ENCODE measurements at regions not wholly inside any gene's neighbourhood (a gene's known extent, or its start where the extent isn't known, plus 50 kb on each side); places are given as distances from the start of the nearest gene placed in this dataset.

GRCh38 chr15:38905632-38906031 lies 341.0 kb upstream of the RASGRP1 start:
- no peaks in the 10 kb centered on the region for H3K27me3 ChIP-seq
- no peaks in the 10 kb centered on the region for H3K4me1 ChIP-seq
- no peak for TF ChIP-seq POLR2A (IDR thresholded peaks at IDR 0.05)
- no peak for TF ChIP-seq CTCF (IDR thresholded peaks at IDR 0.05 in 4 of 5, conservative IDR thresholded peaks at IDR 0.05 in 1 of 5)
- intact Hi-C loops (cut with DNase I; ENCODE audit: low total_unique reads) (no loop called here), in situ Hi-C loops (cut with MboI; ENCODE audit: low sequenced_read_pairs in 4 of 4) (no loop called here)
- H3K9me3 ChIP-seq, result no peaks in the 10 kb centered on the region
- H3K27ac ChIP-seq, result no peak overlapping the region
- no peaks in the 10 kb centered on the region for H3K36me3 ChIP-seq
- no peak overlapping the region for H3K4me3 ChIP-seq
- DNase-seq, result no peak
- no peak for ATAC-seq

GRCh38 chr15:38920966-38921365 lies 356.4 kb upstream of the RASGRP1 start:
- in situ Hi-C loops (cut with MboI; ENCODE audit: low sequenced_read_pairs in 4 of 4), result no loop called here
- DNase-seq, result no peak
- no peak for TF ChIP-seq POLR2A (IDR thresholded peaks at IDR 0.05)
- TF ChIP-seq CTCF (IDR thresholded peaks at IDR 0.05 in 4 of 5, conservative IDR thresholded peaks at IDR 0.05 in 1 of 5), result no peak

GRCh38 chr15:38921471-38921870 lies 356.9 kb upstream of the RASGRP1 start:
- no peak for TF ChIP-seq CTCF (IDR thresholded peaks at IDR 0.05 in 4 of 5, conservative IDR thresholded peaks at IDR 0.05 in 1 of 5)
- ATAC-seq (no peak), DNase-seq (no peak)
- no peaks in the 10 kb centered on the region for H3K9me3 ChIP-seq
- H3K27me3 ChIP-seq, result no peaks in the 10 kb centered on the region
- H3K36me3 ChIP-seq, result no peaks in the 10 kb centered on the region
- intact Hi-C loops (cut with DNase I; ENCODE audit: low total_unique reads) (no loop called here), in situ Hi-C loops (cut with MboI; ENCODE audit: low sequenced_read_pairs in 4 of 4) (no loop called here)
- H3K4me1 ChIP-seq, result no peaks in the 10 kb centered on the region
- H3K27ac ChIP-seq, result no peak overlapping the region
- H3K4me3 ChIP-seq, result no peak overlapping the region

More at GRCh38 chr15:38920966-38921365, 356.4 kb upstream of the RASGRP1 start:
- H3K4me3 ChIP-seq, result no peak overlapping the region
- H3K4me1 ChIP-seq, result no peaks in the 10 kb centered on the region
- H3K27ac ChIP-seq, result no peak overlapping the region
- no peaks in the 10 kb centered on the region for H3K9me3 ChIP-seq
- no peaks in the 10 kb centered on the region for H3K36me3 ChIP-seq
- intact Hi-C loops (cut with DNase I; ENCODE audit: low total_unique reads), result no loop called here
- H3K27me3 ChIP-seq, result no peaks in the 10 kb centered on the region
- ATAC-seq, result no peak

GRCh38 chr15:38928431-38928830 lies 363.8 kb upstream of the RASGRP1 start:
- TF ChIP-seq POLR2A (IDR thresholded peaks at IDR 0.05) (no peak), CTCF (IDR thresholded peaks at IDR 0.05 in 4 of 5, conservative IDR thresholded peaks at IDR 0.05 in 1 of 5) (no peak)
- in situ Hi-C loops (cut with MboI; ENCODE audit: low sequenced_read_pairs in 4 of 4), result no loop called here
- Histone ChIP-seq H3K9me3 (no peaks in the 10 kb centered on the region), H3K4me3 (no peak overlapping the region), H3K27me3 (no peaks in the 10 kb centered on the region), H3K27ac (no peak overlapping the region), H3K36me3 (no peaks in the 10 kb centered on the region), H3K4me1 (no peaks in the 10 kb centered on the region)
- intact Hi-C loops (cut with DNase I; ENCODE audit: low total_unique reads), result no loop called here
- ATAC-seq (no peak), DNase-seq (no peak)

GRCh38 chr15:38930851-38931572 lies 366.4 kb upstream of the RASGRP1 start:
- ATAC-seq (no peak), DNase-seq (no peak)
- Histone ChIP-seq H3K36me3 (no peaks in the 10 kb centered on the region), H3K27ac (no peak overlapping the region), H3K27me3 (no peaks in the 10 kb centered on the region), H3K4me1 (no peaks in the 10 kb centered on the region), H3K4me3 (no peak overlapping the region), H3K9me3 (no peaks in the 10 kb centered on the region)
- in situ Hi-C loops (cut with MboI; ENCODE audit: low sequenced_read_pairs in 4 of 4), result no loop called here
- intact Hi-C loops (cut with DNase I; ENCODE audit: low total_unique reads), result no loop called here
- TF ChIP-seq POLR2A (IDR thresholded peaks at IDR 0.05) (no peak), CTCF (IDR thresholded peaks at IDR 0.05 in 4 of 5, conservative IDR thresholded peaks at IDR 0.05 in 1 of 5) (no peak)
